ENCODE measurements at regions not wholly inside any gene's neighbourhood (a gene's known extent, or its start where the extent isn't known, plus 50 kb on each side); places are given as distances from the start of the nearest gene placed in this dataset.

DNA sequence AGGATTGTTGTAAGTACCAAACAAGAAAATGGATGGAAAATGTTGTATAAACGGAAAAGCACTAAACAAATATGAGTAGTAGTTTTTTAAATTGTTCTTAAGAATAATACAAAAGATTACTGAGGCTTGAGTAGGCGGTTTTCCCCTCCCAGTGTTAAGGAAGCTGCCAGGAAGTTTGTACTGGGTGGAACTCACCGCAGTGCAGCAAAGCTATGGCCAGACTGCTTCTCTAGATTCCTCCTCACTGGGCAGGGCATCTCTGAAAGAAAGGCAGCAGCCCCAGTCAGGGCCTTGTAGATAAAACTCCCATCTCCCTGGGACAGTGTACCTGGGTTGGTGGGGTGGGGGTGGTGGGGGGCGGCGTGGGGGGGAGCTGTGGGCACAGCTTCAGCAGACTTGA is 58.7 kb downstream of the XCL2 start:
- TF ChIP-seq, protein P1, sequence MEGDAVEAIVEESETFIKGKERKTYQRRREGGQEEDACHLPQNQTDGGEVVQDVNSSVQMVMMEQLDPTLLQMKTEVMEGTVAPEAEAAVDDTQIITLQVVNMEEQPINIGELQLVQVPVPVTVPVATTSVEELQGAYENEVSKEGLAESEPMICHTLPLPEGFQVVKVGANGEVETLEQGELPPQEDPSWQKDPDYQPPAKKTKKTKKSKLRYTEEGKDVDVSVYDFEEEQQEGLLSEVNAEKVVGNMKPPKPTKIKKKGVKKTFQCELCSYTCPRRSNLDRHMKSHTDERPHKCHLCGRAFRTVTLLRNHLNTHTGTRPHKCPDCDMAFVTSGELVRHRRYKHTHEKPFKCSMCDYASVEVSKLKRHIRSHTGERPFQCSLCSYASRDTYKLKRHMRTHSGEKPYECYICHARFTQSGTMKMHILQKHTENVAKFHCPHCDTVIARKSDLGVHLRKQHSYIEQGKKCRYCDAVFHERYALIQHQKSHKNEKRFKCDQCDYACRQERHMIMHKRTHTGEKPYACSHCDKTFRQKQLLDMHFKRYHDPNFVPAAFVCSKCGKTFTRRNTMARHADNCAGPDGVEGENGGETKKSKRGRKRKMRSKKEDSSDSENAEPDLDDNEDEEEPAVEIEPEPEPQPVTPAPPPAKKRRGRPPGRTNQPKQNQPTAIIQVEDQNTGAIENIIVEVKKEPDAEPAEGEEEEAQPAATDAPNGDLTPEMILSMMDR (IDR thresholded peaks at IDR 0.05) = no peak
- TF ChIP-seq POLR2A (IDR thresholded peaks at IDR 0.05) = no peak

All from adrenal gland (tissue), 5 donors.